ENCODE measurements at regions not wholly inside any gene's neighbourhood (a gene's known extent, or its start where the extent isn't known, plus 50 kb on each side); places are given as distances from the start of the nearest gene placed in this dataset.
A peak's percentile ranks its signal among the peaks of the same experiment; 100 is the strongest.

DNA sequence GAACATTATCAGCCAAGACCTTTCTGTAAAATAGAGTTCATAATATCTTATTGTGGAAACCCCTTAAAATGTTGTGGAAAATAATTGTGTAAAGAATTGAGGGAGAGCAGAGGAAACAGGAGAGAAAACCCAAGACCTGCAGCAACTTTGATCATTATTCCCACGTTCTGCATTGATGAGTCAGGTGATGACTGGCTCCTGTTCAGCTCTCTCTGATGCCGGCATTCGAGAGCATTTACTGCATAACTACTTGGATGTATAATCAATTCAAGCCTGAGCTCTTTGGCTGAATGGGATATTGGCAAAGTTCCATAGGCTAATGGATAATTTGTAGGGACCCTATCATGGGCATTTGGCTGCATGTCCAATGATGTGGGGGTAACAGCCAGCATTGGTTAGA, 176.3 kb upstream of the ARID2 start:
- DNase-seq = no peak

DNA sequence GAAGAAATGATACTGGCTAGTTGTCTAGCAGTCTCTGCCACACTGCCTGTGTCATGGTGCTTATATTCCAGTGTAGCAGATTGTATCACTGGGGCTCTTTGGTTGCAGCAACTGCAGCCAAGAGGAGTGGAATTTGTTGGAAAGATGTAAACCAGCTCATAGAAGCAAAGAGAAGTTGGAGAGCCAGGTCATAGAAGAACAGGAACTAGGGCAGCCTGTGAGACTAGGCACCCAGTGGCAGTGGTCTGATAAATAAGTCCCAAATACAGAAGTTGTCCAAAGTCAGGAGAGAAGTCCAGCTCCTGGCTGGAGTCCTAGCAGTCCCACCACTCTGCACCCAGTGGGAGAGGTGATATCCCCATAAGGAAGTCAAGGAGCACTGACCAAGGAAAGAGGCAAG, 172.5 kb upstream of the ARID2 start:
- peak; percentile 63 for DNase-seq

DNA sequence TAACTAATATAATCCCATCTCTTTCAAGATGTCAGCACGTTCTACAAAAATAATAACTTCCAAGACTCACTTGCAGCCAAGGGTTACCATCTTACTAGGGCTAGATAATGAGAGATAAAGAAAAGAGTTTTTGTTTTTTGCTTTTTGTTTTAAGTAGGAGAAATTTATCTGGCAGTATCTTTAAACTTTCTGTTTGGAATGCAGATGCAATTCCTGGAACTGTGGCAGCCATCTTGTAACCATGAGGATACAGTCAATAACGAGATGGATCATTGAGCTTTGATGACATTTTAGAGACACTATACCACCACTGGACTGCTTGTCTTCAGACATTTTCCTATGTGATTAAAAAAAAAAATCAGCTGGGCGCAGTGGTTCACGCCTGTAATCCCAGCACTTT, 171.2 kb upstream of the ARID2 start:
- no peak for DNase-seq

GRCh38 chr12:45559537-45559936, 170.0 kb upstream of the ARID2 start:
- no peak for DNase-seq

DNA sequence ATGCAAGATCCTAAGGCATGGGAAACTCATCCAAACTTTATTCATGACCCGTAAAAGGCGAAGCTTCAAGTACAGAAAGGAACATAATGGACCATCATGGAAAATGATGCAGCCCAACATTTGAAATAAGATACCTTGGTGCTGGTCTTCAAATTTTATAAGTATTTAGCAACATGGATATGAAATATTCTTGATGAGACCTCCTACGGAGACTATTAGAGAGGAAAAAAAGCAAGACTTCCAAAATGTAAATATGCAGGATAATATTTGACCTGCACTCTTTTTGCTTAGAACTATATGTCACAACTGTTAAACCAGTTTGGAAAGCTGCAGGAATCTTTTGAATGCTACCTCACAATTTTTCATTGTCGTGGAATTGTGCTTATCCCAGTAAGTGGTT, 168.8 kb upstream of the ARID2 start:
- no peak for DNase-seq

DNA sequence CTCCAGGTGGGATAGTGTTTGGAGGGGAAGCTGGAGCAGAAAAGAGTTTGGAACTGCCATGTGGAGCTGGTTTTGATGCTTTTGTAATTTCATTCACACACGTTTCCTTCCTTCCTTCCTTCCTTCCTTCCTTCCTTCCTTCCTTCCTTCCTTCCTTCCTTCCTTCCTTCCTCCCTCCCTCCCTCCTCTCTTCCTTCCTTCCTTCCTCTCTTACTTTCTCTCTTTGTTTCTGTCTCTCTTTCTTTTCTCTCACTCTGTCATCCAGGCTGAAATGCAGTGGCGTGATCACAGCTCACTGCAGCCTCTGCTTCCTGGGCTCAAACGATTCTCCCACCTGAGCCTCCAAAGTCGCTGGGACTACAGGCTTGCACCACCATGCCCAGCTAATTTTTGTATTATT, 168.0 kb upstream of the ARID2 start:
- DNase-seq = no peak

GRCh38 chr12:45565590-45565989, 163.9 kb upstream of the ARID2 start:
- no peak for DNase-seq

DNA sequence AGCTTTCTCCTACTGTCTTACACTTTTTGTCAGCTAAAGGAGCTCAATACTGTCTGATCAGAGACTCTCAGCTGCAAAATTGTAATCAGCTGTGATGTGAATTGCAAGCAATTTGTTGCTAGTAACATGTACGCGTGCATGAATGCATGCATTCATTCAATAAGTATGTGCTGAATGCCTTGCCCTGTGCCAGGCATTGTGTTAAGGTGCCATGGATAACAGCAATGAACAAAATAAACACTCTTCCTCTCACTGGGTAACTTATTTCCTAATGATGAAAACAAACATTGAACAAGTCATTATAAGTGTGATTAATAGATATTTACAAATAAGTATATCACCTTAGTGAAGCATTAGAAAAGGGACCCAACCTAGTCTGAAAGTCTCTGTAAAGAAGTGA, 163.2 kb upstream of the ARID2 start:
- DNase-seq = no peak

DNA sequence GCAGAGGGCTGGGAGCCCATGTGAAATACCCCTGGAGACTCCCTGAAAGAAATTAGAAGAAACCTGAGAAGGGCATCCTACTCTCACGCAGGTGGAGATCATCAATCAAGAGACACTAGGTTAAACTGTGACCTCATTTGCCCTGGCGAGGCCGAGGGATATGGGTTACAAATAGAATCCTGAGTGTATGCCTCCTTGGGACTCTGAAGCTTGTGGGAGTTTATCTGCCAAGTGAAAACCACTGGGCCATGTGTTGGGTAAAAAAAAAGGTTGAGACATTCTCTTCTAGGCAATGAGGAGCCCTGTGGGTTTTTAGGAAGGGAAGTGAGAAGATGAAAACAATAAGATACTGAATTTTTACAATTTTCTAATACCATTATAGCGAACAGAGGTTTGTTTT, 160.7 kb upstream of the ARID2 start:
- DNase-seq = no peak

GRCh38 chr12:45570501-45570900, 159.0 kb upstream of the ARID2 start:
- DNase-seq = no peak

DNA sequence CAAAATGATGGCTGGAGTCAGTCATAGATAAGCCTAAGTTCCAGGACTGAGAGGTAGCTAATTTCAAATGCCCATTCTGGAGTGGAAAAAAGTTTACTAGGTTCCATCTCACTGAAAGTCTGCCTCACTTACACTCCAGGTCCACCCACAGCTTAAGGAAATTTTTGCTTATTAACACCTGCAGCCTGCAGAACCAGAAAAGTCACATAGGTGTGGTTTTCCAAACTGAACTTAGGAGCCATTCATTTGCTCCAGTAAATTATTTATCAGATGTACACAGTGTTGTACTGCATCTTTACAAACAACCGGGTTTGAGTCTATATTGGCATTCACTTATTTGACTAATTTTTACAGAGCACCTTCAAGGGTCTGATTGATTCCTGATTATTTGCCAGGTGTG, 157.4 kb upstream of the ARID2 start:
- no peak for DNase-seq

DNA sequence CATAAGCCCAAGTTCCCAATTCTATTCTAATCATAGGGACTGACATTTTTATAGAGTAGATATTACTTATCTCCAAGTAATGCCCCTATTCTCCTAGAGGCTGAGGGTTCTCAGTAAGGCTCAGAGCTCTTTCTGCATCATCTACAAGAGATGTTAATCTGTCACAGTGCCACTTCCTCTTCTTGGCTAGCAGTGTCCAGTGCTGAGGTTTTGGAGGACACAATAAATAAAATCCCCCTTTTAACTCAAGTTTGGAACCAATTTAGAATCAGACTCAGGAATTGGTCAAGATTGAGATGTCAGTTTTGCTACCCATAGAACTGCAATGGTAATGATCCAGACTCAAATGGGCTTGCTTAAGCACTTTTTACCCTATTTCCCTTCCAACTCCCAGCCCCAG, 154.1 kb upstream of the ARID2 start:
- peak; percentile 81 for DNase-seq

DNA sequence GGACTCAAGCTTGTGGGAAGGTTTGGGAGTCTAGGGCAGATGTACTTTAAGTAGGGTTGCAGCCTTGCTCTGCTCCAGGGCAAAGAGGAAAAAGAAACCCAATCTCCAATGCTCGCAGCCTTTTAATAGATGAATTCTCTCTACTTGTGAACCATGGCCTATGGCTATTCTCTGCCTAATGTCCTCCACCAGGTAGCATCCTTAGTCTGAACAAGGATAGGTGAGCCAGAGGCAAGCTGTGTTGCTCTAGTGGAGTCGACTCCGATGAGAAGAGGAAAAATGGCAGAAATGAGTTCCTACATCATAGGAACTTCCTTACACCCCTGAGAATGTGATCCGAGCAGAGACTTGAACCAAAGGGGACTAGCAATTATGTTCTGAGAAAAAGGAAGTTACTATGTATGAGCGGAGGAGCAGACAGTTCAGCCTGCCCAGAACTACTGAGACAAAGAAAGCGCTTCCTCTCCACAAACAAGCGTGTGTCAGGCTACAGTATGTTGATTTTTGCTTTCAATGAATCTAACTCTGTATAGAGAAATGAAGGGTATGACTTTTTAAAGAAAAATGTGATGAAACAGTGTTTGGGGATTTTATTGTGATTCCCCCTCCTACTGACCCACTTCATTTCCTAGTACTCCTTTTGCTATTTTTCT, 153.6 kb upstream of the ARID2 start:
- peak; percentile 85 for DNase-seq

GRCh38 chr12:45577844-45578399, 151.6 kb upstream of the ARID2 start:
- peak; percentile 21 for DNase-seq

- no peak for DNase-seq
Measured at GRCh38 chr12:45580356-45580969, 149.0 kb upstream of the ARID2 start.

GRCh38 chr12:45581112-45581511, 148.4 kb upstream of the ARID2 start:
- no peak for DNase-seq

DNA sequence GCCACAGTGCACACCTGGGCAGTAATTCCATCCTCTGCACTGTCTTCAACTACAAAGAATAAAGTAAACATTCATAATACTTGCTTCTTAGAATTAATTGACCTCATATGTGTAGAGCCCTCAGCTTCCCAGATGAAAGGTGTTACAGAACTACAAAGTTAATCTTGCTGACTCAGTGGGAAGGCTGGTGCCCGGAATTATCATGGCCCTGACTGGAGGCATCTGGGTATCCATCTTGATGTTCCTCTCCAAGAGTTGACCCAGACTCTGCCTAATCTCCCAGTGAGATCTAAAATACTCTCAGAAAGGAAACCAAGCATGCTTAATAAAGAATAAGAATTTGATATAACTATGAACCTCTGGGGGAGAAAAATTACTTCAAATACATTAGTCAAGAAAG, 147.0 kb upstream of the ARID2 start:
- DNase-seq = no peak

DNA sequence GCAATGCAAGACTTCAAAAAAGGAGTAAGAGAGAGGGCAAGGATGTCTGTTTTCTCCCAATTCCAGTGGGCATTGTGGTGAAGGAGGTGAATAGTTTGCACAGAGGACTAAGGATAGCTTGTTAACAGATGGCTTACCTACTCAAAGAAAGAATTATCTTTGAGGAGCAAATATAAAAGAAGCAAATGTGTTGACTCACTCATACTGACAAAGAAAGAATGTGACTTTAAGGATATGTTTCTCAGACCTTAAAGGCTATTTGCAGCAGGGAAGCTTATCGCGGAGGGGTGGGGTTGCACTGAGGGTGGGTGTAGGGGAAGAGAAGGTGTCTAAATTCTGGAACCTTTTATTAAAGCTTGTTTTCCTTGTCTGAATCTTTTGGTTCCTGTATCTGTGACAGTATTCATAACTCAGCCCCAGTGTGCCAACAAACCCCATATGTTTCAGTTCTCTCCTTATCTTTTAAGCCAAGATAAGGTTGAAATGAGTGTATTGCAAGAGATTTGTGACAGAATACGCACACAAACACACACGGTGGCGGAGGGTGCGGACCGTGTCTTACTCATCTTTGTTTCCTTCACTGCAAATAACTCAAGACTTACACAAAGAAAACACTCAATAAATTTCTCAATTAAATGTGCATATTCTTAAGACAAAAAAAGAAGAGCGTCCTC, 146.4 kb upstream of the ARID2 start:
- DNase-seq = no peak

GRCh38 chr12:45584336-45584735, 145.2 kb upstream of the ARID2 start:
- DNase-seq = no peak

GRCh38 chr12:45585522-45586230, 143.8 kb upstream of the ARID2 start:
- no peak for DNase-seq

DNA sequence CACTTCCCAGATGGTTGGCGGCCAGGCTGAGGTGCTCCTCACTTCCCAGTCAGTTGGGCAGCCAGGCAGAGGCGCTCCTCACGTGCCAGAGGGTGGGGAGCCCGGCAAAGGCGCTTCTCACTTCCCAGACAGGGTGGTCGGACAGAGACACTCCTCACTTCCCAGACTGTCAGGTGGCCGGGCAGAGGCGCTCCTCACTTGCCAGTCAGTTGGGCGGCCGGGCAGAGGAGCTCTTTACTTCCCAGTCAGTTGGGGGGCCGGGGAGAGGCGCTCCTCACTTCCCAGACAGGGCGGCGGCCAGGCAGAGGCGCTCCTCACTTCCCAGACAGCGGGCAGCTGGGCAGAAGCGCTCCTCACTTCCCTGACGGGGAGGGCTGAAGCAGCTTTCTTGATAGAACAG, 143.0 kb upstream of the ARID2 start:
- no peak for DNase-seq

DNA sequence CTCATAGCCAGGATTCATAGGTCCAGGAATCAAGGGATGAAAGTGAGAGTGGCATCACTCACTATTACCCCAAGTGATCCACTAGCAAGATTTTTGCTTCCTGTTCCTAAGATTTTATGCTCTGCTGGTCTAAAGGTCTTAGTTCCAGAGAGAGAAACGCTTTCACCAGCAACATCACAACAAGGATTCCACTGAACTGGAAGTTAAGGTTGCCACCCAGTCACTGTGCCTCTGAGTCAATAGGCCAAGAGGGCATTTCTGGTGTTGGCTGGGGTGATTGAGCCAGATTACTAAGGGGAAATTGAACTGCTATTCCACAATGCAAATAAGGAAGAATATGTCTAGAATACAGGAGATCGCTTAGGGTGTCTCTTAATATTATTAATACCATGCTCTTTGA, 142.5 kb upstream of the ARID2 start:
- DNase-seq = no peak

DNA sequence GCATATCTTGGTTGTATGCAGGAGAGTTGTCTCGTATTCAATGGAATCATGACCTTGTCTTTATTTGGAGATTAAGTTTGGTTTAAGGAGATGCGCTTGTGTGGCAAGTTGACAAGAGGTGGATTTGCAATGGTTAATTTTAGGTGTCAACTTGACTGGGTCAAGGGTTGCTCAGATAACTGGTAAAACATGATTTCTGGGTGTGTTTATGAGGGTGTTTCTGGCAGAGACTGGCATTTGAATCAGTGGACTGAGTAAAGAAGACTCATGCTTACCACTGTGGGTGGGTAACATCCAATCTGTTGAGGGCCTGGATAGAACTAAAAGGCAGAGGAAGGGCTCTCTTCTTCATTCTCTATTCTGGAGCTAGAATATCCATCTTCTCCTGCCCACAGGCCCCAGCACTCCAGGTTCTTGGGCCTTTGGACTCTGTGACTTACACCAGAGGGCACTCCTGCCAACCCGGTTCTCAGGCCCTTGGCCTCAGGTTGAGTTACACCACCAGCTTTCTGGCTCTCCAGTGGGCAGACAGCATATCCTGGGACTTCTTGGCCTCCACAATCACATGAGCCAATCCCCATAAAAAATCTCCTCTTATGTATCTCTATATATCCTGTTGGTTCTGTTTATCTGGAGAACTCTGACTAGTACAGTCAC, 141.5 kb upstream of the ARID2 start:
- DNase-seq = no peak
